GM23338 (cell line): ENCODE measurements at regions not wholly inside any gene's neighbourhood (a gene's known extent, or its start where the extent isn't known, plus 50 kb on each side); places are given as distances from the start of the nearest gene placed in this dataset.
A peak's percentile ranks its signal among the peaks of the same experiment; 100 is the strongest.
"Not testable (repeated sequence)": the region's sequence is repeated elsewhere in the genome, so short reads cannot be mapped to it uniquely, and the experiment has no call there.

Experiments
- ATAC-seq: fragments of 200-7000 bp; cut with Tn5 transposase; 3 replicates; pipeline ENCODE4 v1.9.1; 2020
- DNase-seq: peaks from one replicate; pipeline ENCODE4 v3.0.0-alpha.2; 2015; ENCODE audit warnings: low spot score
- H2AFZ ChIP-seq: fragments of 200-600 bp; sonication (generic); 2 replicates; pipeline ENCODE4 v1.8.0; 2016; ENCODE audit warnings: antibody characterized with exemption, mild to moderate bottlenecking, moderate library complexity
- H3F3A ChIP-seq: fragments of 200-600 bp; sonication (generic); replicated peaks from 2 replicates; pipeline ENCODE4 v1.8.0; 2017; ENCODE audit warnings: antibody characterized with exemption, mixed run types, low read depth
- H3K27ac ChIP-seq: fragments of 200-600 bp; sonication (generic); 2 replicates; pipeline ENCODE4 v1.6.1; 2016; ENCODE audit warnings: low read depth
- H3K27me3 ChIP-seq: fragments of 200-600 bp; sonication (generic); 2 replicates; pipeline ENCODE4 v1.8.0; 2016; ENCODE audit warnings: mild to moderate bottlenecking, mixed run types, moderate library complexity; ENCODE audit not compliant: insufficient read depth
- H3K36me3 ChIP-seq: fragments of 200-600 bp; sonication (generic); 2 replicates; pipeline ENCODE4 v1.8.0; 2016; ENCODE audit warnings: mild to moderate bottlenecking; ENCODE audit not compliant: insufficient read depth
- H3K4me1 ChIP-seq: fragments of 200-600 bp; sonication (generic); 2 replicates; pipeline ENCODE4 v1.8.0; 2016; ENCODE audit warnings: mild to moderate bottlenecking, moderate library complexity; ENCODE audit not compliant: insufficient read depth
- H3K4me2 ChIP-seq: fragments of 200-600 bp; sonication (generic); 2 replicates; pipeline ENCODE4 v1.7.1; 2017; ENCODE audit warnings: mixed run types
- H3K4me3 ChIP-seq: fragments of 200-600 bp; sonication (generic); 2 replicates; pipeline ENCODE4 v1.6.1; 2016; ENCODE audit warnings: mixed run types
- H3K79me2 ChIP-seq: fragments of 200-600 bp; sonication (generic); replicated peaks from 2 replicates; pipeline ENCODE4 v1.8.0; 2017; ENCODE audit warnings: mild to moderate bottlenecking; ENCODE audit not compliant: insufficient read depth
- H3K9me2 ChIP-seq: fragments of 200-600 bp; sonication (generic); 2 replicates; pipeline ENCODE4 v1.8.0; 2017; ENCODE audit not compliant: insufficient read depth
- H4K20me1 ChIP-seq: fragments of 200-600 bp; sonication (generic); replicated peaks from 2 replicates; pipeline ENCODE4 v1.8.0; 2017; ENCODE audit warnings: mild to moderate bottlenecking; ENCODE audit not compliant: insufficient read depth
- H3K27ac Mint-ChIP-seq: 2 replicates; pipeline ENCODE4 v1.8.0; 2020; ENCODE audit warnings: inconsistent platforms, mild to moderate bottlenecking, moderate library complexity, mixed read lengths
- H3K27me3 Mint-ChIP-seq: 3 replicates; pipeline ENCODE4 v1.8.0; 2022; ENCODE audit warnings: low read depth, mild to moderate bottlenecking, moderate library complexity, mixed read lengths, inconsistent platforms; ENCODE audit not compliant: insufficient read depth, poor library complexity
- H3K36me3 Mint-ChIP-seq: 3 replicates; pipeline ENCODE4 v1.8.0; 2021; ENCODE audit warnings: low read depth, mild to moderate bottlenecking, inconsistent platforms, moderate library complexity, mixed read lengths
- H3K4me1 Mint-ChIP-seq: 3 replicates; pipeline ENCODE4 v1.8.0; 2020; ENCODE audit warnings: mild to moderate bottlenecking, inconsistent platforms, mixed read lengths
- H3K4me3 Mint-ChIP-seq: 3 replicates; pipeline ENCODE4 v1.8.0; 2021; ENCODE audit warnings: moderate library complexity, mild to moderate bottlenecking, inconsistent platforms, mixed read lengths
- H3K9me3 Mint-ChIP-seq: 3 replicates; pipeline ENCODE4 v1.8.0; 2020; ENCODE audit warnings: moderate library complexity, mild to moderate bottlenecking, inconsistent platforms, mixed read lengths
- CREB1 ChIP-seq: fragments of 250-450 bp; sonication (Bioruptor Pico); IDR thresholded peaks from 2 replicates; pipeline ENCODE4 v1.5.0; 2020; ENCODE audit warnings: low read depth, mild to moderate bottlenecking, moderate library complexity
- CTCF ChIP-seq, 2 experiments: fragments of 200-600 bp in 1 of 2; sonication (generic) in 1 of 2; conservative IDR thresholded peaks; 2 replicates each; pipeline versions ENCODE4 v1.5.1 to v1.6.1; 2016 to 2017; ENCODE audit warnings: antibody characterized with exemption in 2 of 2, low read depth in 2 of 2, mild to moderate bottlenecking in 2 of 2, moderate library complexity in 1 of 2
- EZH2 ChIP-seq: fragments of 200-600 bp; sonication (generic); IDR thresholded peaks from one replicate; pipeline ENCODE4 v1.8.0; 2017; ENCODE audit warnings: antibody characterized with exemption, mild to moderate bottlenecking, low read depth; ENCODE audit not compliant: unreplicated experiment
- JUNB ChIP-seq: IDR thresholded peaks from one replicate; pipeline ENCODE4 v1.6.1; 2016; ENCODE audit warnings: antibody characterized with exemption; ENCODE audit not compliant: unreplicated experiment
- NANOG ChIP-seq: IDR thresholded peaks from 2 replicates; pipeline ENCODE4 v1.6.1; 2016; ENCODE audit warnings: antibody characterized with exemption, borderline replicate concordance
- REST ChIP-seq: IDR thresholded peaks from one replicate; pipeline ENCODE4 v1.6.1; 2018; ENCODE audit warnings: antibody characterized with exemption; ENCODE audit not compliant: unreplicated experiment
- ZNF114 ChIP-seq: fragments of 250-450 bp; sonication (Bioruptor Pico); IDR thresholded peaks from 2 replicates; pipeline ENCODE4 v1.5.0; 2020; ENCODE audit warnings: mild to moderate bottlenecking, moderate library complexity

- peaks cover 9% of the 10 kb centered on the region for H3K9me3 Mint-ChIP-seq
- peaks cover 4% of the 10 kb centered on the region; the same call in 2 of the 3 replicates for H3K36me3 Mint-ChIP-seq
- Histone ChIP-seq H3K4me1 (no peaks in the 10 kb centered on the region), H2AFZ (no peak overlapping the region), H3K27me3 (no peaks in the 10 kb centered on the region), H3K27ac (no peak overlapping the region), H3F3A (no peaks in the 10 kb centered on the region), H3K79me2 (no peaks in the 10 kb centered on the region), H3K9me2 (peaks cover 18% of the 10 kb centered on the region), H4K20me1 (no peaks in the 10 kb centered on the region), H3K36me3 (no peaks in the 10 kb centered on the region), H3K4me2 (no peak overlapping the region), H3K4me3 (no peak overlapping the region)
- ATAC-seq (no peak), DNase-seq (no peak)
- TF ChIP-seq CREB1 (CRISPR knock-in tag) = no peak
- no peak for TF ChIP-seq ZNF114 (CRISPR knock-in tag)
- no peak for TF ChIP-seq EZH2
- no peak for TF ChIP-seq CTCF (conservative IDR thresholded peaks at IDR 0.05; ENCODE audit: low read depth in 2 of 2)
- no peak for TF ChIP-seq REST
- H3K4me1 Mint-ChIP-seq = peaks cover 2% of the 10 kb centered on the region; the same call in 1 of the 3 replicates
- H3K27ac Mint-ChIP-seq = no peak overlapping the region
- no peaks in the 10 kb centered on the region for H3K27me3 Mint-ChIP-seq
- no peak overlapping the region for H3K4me3 Mint-ChIP-seq
Observed at GRCh38 chr4:160745126-160745525, 1418.7 kb downstream of the FSTL5 start.

- not testable (repeated sequence) for H3K27ac Mint-ChIP-seq, H3K4me1 ChIP-seq, H3K4me3 ChIP-seq, H2AFZ ChIP-seq, H3K27me3 ChIP-seq, H4K20me1 ChIP-seq, H3K27me3 Mint-ChIP-seq, H3K4me3 Mint-ChIP-seq, H3K27ac ChIP-seq, H3F3A ChIP-seq, H3K4me2 ChIP-seq, ATAC-seq, H3K36me3 Mint-ChIP-seq, H3K79me2 ChIP-seq, H3K36me3 ChIP-seq, H3K4me1 Mint-ChIP-seq
- DNase-seq = peak; percentile 2
- peaks cover 16% of the 10 kb centered on the region for H3K9me2 ChIP-seq
- H3K9me3 Mint-ChIP-seq = peaks cover 18% of the 10 kb centered on the region
Observed at GRCh38 chr4:160746585-160746984, 1417.2 kb downstream of the FSTL5 start.

- peak overlapping the region; percentile 49; the same call in 1 of the 2 replicates for H2AFZ ChIP-seq
- no peaks in the 10 kb centered on the region for H3K9me3 Mint-ChIP-seq
- H3K27ac ChIP-seq = no peak overlapping the region
- no peak for TF ChIP-seq JUNB
- TF ChIP-seq CREB1 (CRISPR knock-in tag) = no peak
- TF ChIP-seq NANOG = no peak
- TF ChIP-seq ZNF114 (CRISPR knock-in tag) = no peak
Observed at GRCh38 chr4:160772668-160773067, 1391.1 kb downstream of the FSTL5 start.

More at GRCh38 chr4:160772668-160773067, 1391.1 kb downstream of the FSTL5 start:
- no peak overlapping the region for H3K4me3 Mint-ChIP-seq
- Histone ChIP-seq H3K79me2 (no peaks in the 10 kb centered on the region), H3K27me3 (no peaks in the 10 kb centered on the region), H3K4me2 (no peak overlapping the region), H3K9me2 (no peaks in the 10 kb centered on the region), H3K4me1 (no peaks in the 10 kb centered on the region), H3F3A (no peaks in the 10 kb centered on the region), H3K36me3 (no peaks in the 10 kb centered on the region), H4K20me1 (no peaks in the 10 kb centered on the region), H3K4me3 (no peak overlapping the region)
- DNase-seq = no peak
- no peaks in the 10 kb centered on the region for H3K36me3 Mint-ChIP-seq
- no peak overlapping the region for H3K27ac Mint-ChIP-seq
- no peaks in the 10 kb centered on the region for H3K4me1 Mint-ChIP-seq
- H3K27me3 Mint-ChIP-seq = no peaks in the 10 kb centered on the region
- no peak for ATAC-seq
